ENCODE measurements at regions not wholly inside any gene's neighbourhood (a gene's known extent, or its start where the extent isn't known, plus 50 kb on each side); places are given as distances from the start of the nearest gene placed in this dataset.

- FAIRE-seq: no peak
- no peak for DNase-seq (ENCODE audit: insufficient read length, low spot score)
- no peak for TF ChIP-seq CTCF (IDR thresholded peaks at IDR 0.05; ENCODE audit: insufficient read depth, missing control alignments)
These were observed 78.1 kb upstream of the XCR1 start for GRCh38 chr3:46105306-46105919.

DNA sequence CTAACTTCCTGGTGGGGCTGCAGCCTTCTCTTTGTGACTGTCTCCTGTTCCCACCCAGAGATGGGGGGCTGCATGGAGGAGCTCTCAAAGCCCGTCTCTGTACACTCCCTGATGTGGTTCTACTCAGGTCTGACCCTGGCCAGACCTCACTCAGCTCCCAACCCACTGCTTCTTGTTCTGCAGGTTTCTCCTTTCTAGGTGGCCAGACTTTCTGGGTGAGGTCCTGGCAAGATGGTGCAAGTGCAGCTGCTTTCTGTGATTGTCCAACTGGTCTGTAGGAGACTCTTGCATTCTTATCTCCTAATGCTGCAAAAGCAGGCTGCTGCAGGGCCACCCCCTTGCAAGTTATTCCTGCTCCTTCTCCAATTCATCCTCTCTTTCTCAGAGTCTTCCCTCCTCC lies 77.4 kb upstream of the XCR1 start:
- TF ChIP-seq CTCF (IDR thresholded peaks at IDR 0.05; ENCODE audit: insufficient read depth, missing control alignments): no peak
- FAIRE-seq: no peak
- DNase-seq (ENCODE audit: insufficient read length, low spot score): no peak

GRCh38 chr3:46102780-46103130 lies 75.5 kb upstream of the XCR1 start:
- DNase-seq (ENCODE audit: insufficient read length, low spot score) (no peak), FAIRE-seq (no peak)
- no peak for TF ChIP-seq CTCF (IDR thresholded peaks at IDR 0.05; ENCODE audit: insufficient read depth, missing control alignments)

- FAIRE-seq (no peak), DNase-seq (ENCODE audit: insufficient read length, low spot score) (no peak)
- TF ChIP-seq CTCF (IDR thresholded peaks at IDR 0.05; ENCODE audit: insufficient read depth, missing control alignments): no peak
These were observed 74.9 kb upstream of the XCR1 start for GRCh38 chr3:46102059-46102779.

DNA sequence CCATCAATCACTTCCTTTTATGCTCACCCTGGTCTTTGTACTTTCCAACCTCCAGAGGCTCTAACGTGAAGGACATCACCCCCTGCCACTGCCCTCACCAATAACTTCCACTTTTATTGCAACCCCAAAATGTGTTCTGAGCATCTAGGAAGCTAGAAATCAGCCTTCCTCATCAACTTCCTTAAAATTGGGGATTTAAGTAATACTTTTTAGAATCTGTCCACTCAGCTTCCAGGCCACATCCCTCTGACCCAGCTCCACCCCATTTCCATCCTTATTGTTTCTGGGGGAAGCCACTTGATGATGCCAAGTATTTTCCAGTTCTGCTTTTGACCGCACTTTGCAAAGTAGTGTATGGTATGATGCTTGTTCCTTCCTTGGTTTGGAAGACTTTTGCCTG lies 73.5 kb upstream of the XCR1 start:
- TF ChIP-seq CTCF (IDR thresholded peaks at IDR 0.05; ENCODE audit: insufficient read depth, missing control alignments): no peak
- FAIRE-seq (no peak), DNase-seq (ENCODE audit: insufficient read length, low spot score) (no peak)

- no peak for TF ChIP-seq CTCF (IDR thresholded peaks at IDR 0.05; ENCODE audit: insufficient read depth, missing control alignments)
- DNase-seq (ENCODE audit: insufficient read length, low spot score) (no peak), FAIRE-seq (no peak)
These were observed 71.1 kb upstream of the XCR1 start for GRCh38 chr3:46098319-46098761.

- TF ChIP-seq CTCF (IDR thresholded peaks at IDR 0.05; ENCODE audit: insufficient read depth, missing control alignments): no peak
- DNase-seq (ENCODE audit: insufficient read length, low spot score): no peak
- FAIRE-seq: no peak
These were observed 70.5 kb upstream of the XCR1 start for GRCh38 chr3:46097691-46098241.
